Type B pancreatic cell (in vitro differentiated cells): ENCODE measurements at regions not wholly inside any gene's neighbourhood (a gene's known extent, or its start where the extent isn't known, plus 50 kb on each side); places are given as distances from the start of the nearest gene placed in this dataset.

Experiments used
- DNase-seq: peaks from one replicate; pipeline ENCODE4 v3.0.0; 2021; ENCODE audit warnings: mixed read lengths; ENCODE audit not compliant: unreplicated experiment; ENCODE audit errors: extremely low spot score
- H3K27ac Mint-ChIP-seq: 2 replicates; pipeline ENCODE4 v1.8.0; 2021; ENCODE audit warnings: mild to moderate bottlenecking, mixed read lengths
- H3K27me3 Mint-ChIP-seq: 2 replicates; pipeline ENCODE4 v1.8.0; 2021; ENCODE audit warnings: mixed read lengths
- H3K36me3 Mint-ChIP-seq: 2 replicates; pipeline ENCODE4 v1.8.0; 2021; ENCODE audit warnings: mixed read lengths
- H3K4me1 Mint-ChIP-seq: one replicate; pipeline ENCODE4 v1.8.0; 2021; ENCODE audit warnings: mixed read lengths; ENCODE audit not compliant: unreplicated experiment
- H3K4me3 Mint-ChIP-seq: 2 replicates; pipeline ENCODE4 v1.8.0; 2021; ENCODE audit warnings: mild to moderate bottlenecking, mixed read lengths
- H3K9me3 Mint-ChIP-seq: 2 replicates; pipeline ENCODE4 v1.8.0; 2021; ENCODE audit warnings: mixed read lengths
- TF ChIP-seq, protein P1 (sequence below): fragments of 200-600 bp; sonication (generic); conservative IDR thresholded peaks from 2 replicates; pipeline ENCODE4 v1.5.0; 2021; ENCODE audit warnings: antibody characterized with exemption, mild to moderate bottlenecking

DNA sequence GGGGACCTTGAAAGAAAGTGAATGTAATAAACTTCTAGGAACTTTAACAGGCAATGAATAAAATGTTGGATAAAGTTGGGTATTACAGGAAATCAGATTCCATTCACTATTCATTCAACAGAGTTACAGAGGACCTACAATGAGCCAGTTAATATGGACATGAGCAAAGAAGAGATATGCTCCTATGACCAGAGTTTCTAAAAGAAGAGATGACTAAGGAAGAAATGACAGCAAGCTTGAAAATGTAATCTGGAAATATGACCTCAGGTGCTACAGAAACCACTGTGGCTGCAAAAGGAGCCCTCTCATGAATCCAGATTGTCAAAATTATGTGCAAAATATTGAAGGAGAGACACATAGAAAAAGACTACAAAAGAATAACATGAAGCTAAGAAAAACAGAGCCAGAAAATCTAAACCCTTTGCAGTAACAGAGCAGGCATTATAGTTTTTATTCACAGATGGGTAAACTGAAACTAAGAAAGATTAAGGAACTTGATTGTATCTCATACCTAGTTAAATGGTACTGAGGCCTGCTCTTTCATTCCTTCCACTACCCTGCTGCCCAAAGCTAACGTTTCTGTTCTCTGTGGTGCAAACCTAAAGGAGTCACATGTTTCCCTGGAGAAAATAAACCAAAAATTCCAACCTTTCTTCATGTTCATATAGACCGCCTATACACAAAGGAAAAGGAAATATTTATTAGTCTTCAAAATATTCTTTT lies 378.3 kb downstream of the GBA3 start:
- H3K4me1 Mint-ChIP-seq, result no peaks in the 10 kb centered on the region
- TF ChIP-seq, protein P1, sequence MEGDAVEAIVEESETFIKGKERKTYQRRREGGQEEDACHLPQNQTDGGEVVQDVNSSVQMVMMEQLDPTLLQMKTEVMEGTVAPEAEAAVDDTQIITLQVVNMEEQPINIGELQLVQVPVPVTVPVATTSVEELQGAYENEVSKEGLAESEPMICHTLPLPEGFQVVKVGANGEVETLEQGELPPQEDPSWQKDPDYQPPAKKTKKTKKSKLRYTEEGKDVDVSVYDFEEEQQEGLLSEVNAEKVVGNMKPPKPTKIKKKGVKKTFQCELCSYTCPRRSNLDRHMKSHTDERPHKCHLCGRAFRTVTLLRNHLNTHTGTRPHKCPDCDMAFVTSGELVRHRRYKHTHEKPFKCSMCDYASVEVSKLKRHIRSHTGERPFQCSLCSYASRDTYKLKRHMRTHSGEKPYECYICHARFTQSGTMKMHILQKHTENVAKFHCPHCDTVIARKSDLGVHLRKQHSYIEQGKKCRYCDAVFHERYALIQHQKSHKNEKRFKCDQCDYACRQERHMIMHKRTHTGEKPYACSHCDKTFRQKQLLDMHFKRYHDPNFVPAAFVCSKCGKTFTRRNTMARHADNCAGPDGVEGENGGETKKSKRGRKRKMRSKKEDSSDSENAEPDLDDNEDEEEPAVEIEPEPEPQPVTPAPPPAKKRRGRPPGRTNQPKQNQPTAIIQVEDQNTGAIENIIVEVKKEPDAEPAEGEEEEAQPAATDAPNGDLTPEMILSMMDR, result no peak
- no peak overlapping the region for H3K27ac Mint-ChIP-seq

DNA sequence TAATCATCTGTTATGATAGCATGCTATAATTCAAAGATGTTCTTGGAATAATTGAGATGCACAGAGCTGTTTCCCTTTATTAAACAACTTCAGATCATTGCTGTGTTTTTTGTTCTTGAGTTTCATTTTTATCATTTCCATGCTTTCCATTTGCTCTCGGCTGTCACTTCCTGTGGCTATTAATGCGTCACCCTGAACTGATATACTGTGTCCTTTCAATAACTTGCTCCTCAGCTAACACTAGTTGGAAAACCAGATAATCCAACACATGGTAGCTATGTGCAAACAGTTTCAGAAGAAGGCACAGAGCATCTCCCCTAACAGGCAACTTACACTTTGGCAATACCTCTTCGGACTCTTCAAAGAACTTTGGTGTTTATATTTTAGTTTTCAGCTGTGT lies 376.0 kb downstream of the GBA3 start:
- Mint-ChIP-seq H3K9me3 (no peaks in the 10 kb centered on the region), H3K27me3 (peaks cover 1% of the 10 kb centered on the region), H3K4me1 (no peaks in the 10 kb centered on the region), H3K27ac (no peak overlapping the region), H3K36me3 (no peaks in the 10 kb centered on the region), H3K4me3 (no peak overlapping the region)
- TF ChIP-seq, protein P1, result no peak
- DNase-seq, result no peak

More for the DNA sequence above, 378.3 kb downstream of the GBA3 start:
- DNase-seq, result no peak
- no peak overlapping the region for H3K4me3 Mint-ChIP-seq
- no peaks in the 10 kb centered on the region for H3K9me3 Mint-ChIP-seq
- H3K27me3 Mint-ChIP-seq, result peaks cover 9% of the 10 kb centered on the region
- H3K36me3 Mint-ChIP-seq, result no peaks in the 10 kb centered on the region

DNA sequence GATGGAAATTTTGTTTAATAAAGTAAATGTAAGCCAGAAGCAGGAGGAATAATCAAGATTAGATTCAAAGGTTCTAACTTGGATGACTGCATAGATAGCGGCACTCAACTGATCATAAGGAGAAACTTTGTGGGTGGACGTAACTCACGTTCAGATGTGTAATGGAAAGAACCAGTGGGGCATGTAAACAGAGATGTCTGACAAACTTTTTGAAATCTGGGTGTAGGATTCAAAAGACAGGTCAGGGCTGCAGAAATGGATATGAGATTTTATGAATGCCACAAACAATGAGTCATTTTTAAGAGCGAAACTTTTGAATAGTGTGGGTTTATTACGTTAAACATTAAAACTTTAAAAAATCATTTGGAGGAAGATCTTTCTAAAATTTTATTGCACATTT lies 375.6 kb downstream of the GBA3 start:
- TF ChIP-seq, protein P1, result no peak
- H3K4me1 Mint-ChIP-seq, result no peaks in the 10 kb centered on the region
- DNase-seq, result no peak

DNA sequence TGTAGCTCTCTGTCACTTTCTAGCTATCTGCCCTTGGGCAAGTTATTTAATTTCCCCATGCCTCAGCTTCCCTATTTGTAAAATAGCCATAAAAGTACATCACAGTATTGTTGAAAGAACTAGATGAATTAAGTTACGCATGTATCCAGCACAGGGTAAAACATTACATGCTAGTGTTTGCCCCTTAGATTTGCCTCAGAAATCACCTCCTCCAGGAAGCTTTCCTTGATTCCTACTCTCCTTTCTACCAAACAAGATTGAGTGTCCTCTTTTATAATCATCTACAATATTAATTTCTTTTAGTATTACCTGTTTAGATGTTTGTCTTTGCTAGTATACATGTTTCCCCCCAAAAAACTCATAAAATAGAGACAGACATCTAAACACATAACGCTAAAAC lies 369.5 kb downstream of the GBA3 start:
- Mint-ChIP-seq H3K4me1 (no peaks in the 10 kb centered on the region), H3K4me3 (no peak overlapping the region), H3K36me3 (no peaks in the 10 kb centered on the region), H3K27ac (no peak overlapping the region), H3K9me3 (no peaks in the 10 kb centered on the region), H3K27me3 (no peaks in the 10 kb centered on the region)
- no peak for DNase-seq
- TF ChIP-seq, protein P1, result no peak

More for the DNA sequence above, 375.6 kb downstream of the GBA3 start:
- Mint-ChIP-seq H3K9me3 (no peaks in the 10 kb centered on the region), H3K27me3 (no peaks in the 10 kb centered on the region), H3K36me3 (no peaks in the 10 kb centered on the region), H3K4me3 (no peak overlapping the region), H3K27ac (no peak overlapping the region)

DNA sequence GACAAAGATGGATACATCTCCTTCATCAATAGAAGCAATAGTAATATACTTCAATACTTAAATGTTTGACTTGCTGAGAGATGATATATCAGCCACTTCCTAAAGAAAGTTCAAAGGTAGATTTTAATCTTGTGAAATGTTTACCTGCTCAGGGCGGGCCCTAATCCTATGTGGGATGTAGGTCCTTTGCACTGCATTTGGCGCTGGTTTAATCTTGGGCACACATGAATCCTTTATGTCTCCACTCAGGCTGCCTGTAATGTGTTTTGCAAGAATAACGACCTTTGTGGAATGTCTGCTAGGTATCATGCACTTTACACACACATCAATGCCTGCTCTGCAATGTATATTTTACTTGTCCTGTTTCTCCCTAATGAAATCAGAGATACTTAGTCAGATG lies 368.7 kb downstream of the GBA3 start:
- Mint-ChIP-seq H3K36me3 (no peaks in the 10 kb centered on the region), H3K9me3 (no peaks in the 10 kb centered on the region), H3K27me3 (no peaks in the 10 kb centered on the region), H3K27ac (no peak overlapping the region), H3K4me3 (no peak overlapping the region), H3K4me1 (no peaks in the 10 kb centered on the region)
- TF ChIP-seq, protein P1, result no peak
- no peak for DNase-seq
